Kidney (tissue), 13 donors: ENCODE measurements at regions not wholly inside any gene's neighbourhood (a gene's known extent, or its start where the extent isn't known, plus 50 kb on each side); places are given as distances from the start of the nearest gene placed in this dataset.

ENCODE experiments used
- DNase-seq, 5 donors: peaks; one replicate each; pipeline ENCODE4 v3.0.0-alpha.2; 2013 to 2020
- FAIRE-seq: peaks from 2 replicates; lab custom pipeline; 2012; peaks lifted over from hg19 to GRCh38; lab: Jason Lieb, UNC
- H3K27ac ChIP-seq, 2 donors: one replicate each; pipeline ENCODE4 v1.7.0; 2013; ENCODE audit warnings: low read depth in 2 of 2, low read length in 2 of 2, inconsistent platforms in 1 of 2
- H3K27me3 ChIP-seq: one replicate; pipeline ENCODE4 v1.7.1; 2013; ENCODE audit warnings: low read length, inconsistent platforms; ENCODE audit not compliant: control insufficient read depth, insufficient read depth
- H3K36me3 ChIP-seq, 3 donors: one replicate each; pipeline versions ENCODE4 v1.7.0 to v1.7.1; 2013; ENCODE audit warnings: low read length in 3 of 3, control low read depth in 1 of 3, inconsistent platforms in 1 of 3; ENCODE audit not compliant: insufficient read depth in 3 of 3, control insufficient read depth in 2 of 3
- H3K4me1 ChIP-seq, 3 donors: one replicate each; pipeline versions ENCODE4 v1.7.0 to v1.7.1; 2013; ENCODE audit warnings: low read length in 3 of 3, inconsistent platforms in 1 of 3, low read depth in 1 of 3; ENCODE audit not compliant: control insufficient read depth in 2 of 3, insufficient read depth in 2 of 3
- H3K4me3 ChIP-seq, 3 donors: one replicate each; pipeline versions ENCODE4 v1.7.0 to v1.8.1; 2013; ENCODE audit warnings: low read length in 3 of 3, control low read depth in 1 of 3, inconsistent platforms in 1 of 3
- H3K9ac ChIP-seq, 3 donors: one replicate each; pipeline versions ENCODE4 v1.7.0 to v1.7.1; 2013; ENCODE audit warnings: low read length in 3 of 3, control low read depth in 1 of 3, inconsistent platforms in 1 of 3
- H3K9me3 ChIP-seq, 3 donors: one replicate each; pipeline versions ENCODE4 v1.7.0 to v1.7.1; 2013; ENCODE audit warnings: low read length in 3 of 3, control low read depth in 1 of 3, inconsistent platforms in 1 of 3; ENCODE audit not compliant: control insufficient read depth in 2 of 3, insufficient read depth in 1 of 3
- intact Hi-C: fragments of 100-400 bp; cut with DNase I; formaldehyde crosslinking; loops from one replicate; pipeline ENCODE4 v1.11.1; 2022
- TF ChIP-seq, protein P1 (sequence below): IDR thresholded peaks from 3 replicates; pipeline ENCODE4 v1.5.1; 2012; ENCODE audit warnings: mild to moderate bottlenecking, moderate library complexity, borderline replicate concordance; ENCODE audit not compliant: insufficient read depth; ENCODE audit errors: extremely low read depth
- donor health status: control.
- donor health status: control.
- donor health status: control.
- donor health status: control.
- donor health status: control.
- donor health status: DM: yes; HTN: yes; CAD: no.
- donor health status: Normal renal cell carcinoma (clear cell type).

GRCh38 chr6:14857501-14857900 lies 388.4 kb upstream of the JARID2 start:
- no peak overlapping the region for H3K27ac ChIP-seq
- intact Hi-C loops = no loop called here
- TF ChIP-seq, protein P1, sequence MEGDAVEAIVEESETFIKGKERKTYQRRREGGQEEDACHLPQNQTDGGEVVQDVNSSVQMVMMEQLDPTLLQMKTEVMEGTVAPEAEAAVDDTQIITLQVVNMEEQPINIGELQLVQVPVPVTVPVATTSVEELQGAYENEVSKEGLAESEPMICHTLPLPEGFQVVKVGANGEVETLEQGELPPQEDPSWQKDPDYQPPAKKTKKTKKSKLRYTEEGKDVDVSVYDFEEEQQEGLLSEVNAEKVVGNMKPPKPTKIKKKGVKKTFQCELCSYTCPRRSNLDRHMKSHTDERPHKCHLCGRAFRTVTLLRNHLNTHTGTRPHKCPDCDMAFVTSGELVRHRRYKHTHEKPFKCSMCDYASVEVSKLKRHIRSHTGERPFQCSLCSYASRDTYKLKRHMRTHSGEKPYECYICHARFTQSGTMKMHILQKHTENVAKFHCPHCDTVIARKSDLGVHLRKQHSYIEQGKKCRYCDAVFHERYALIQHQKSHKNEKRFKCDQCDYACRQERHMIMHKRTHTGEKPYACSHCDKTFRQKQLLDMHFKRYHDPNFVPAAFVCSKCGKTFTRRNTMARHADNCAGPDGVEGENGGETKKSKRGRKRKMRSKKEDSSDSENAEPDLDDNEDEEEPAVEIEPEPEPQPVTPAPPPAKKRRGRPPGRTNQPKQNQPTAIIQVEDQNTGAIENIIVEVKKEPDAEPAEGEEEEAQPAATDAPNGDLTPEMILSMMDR = no peak
- H3K4me1 ChIP-seq = no peaks in the 10 kb centered on the region
- DNase-seq = peak in 1 of 5 donors; percentile 71
- H3K36me3 ChIP-seq = no peaks in the 10 kb centered on the region
- H3K27me3 ChIP-seq = no peaks in the 10 kb centered on the region
- no peak for FAIRE-seq
- no peak overlapping the region for H3K4me3 ChIP-seq
- no peak overlapping the region for H3K9ac ChIP-seq
- H3K9me3 ChIP-seq = no peaks in the 10 kb centered on the region

DNA sequence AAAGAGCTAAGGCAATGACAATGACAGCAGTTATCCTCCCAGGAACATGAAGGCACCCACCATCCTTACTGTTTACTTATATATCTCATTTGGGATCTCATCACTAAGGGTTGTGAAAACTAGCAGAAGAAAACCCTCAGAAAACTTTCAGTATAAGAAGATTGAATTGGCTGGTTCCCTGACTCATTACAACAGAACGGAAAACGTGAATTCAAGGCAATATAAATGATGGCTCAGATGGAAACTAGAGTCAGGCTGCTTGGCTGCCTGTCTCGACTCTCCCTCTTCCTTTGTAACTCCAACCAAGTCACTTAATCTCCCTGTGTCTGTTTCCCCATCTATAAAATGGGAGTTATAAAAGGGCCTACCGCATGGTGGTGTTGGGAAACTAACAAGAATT lies 387.1 kb upstream of the JARID2 start:
- DNase-seq (no peak), FAIRE-seq (no peak)
- H3K9ac ChIP-seq = no peak overlapping the region
- TF ChIP-seq, protein P1 = no peak
- no peak overlapping the region for H3K4me3 ChIP-seq
- H3K27me3 ChIP-seq = no peaks in the 10 kb centered on the region
- no peaks in the 10 kb centered on the region for H3K4me1 ChIP-seq
- intact Hi-C loops = no loop called here
- no peak overlapping the region for H3K27ac ChIP-seq
- H3K36me3 ChIP-seq = no peaks in the 10 kb centered on the region
- no peaks in the 10 kb centered on the region for H3K9me3 ChIP-seq

DNA sequence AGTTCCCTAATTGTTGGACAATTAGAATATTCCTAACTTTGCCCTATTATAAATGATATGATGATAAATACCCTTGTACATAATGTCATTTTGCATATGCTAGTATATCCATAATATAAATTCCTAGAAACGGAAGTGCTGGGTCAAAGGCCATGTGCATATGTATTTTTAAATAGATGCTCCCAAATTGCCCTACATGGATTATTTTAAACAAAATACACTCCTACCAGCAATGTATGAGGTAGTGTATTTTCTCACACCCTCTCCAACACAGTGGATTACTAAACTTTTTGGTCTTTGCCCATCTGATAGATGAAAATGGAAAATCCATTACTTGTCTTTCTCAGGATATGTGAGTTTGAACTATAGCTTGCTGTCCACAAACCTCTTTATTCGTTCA lies 385.1 kb upstream of the JARID2 start:
- Histone ChIP-seq H3K27ac (no peak overlapping the region), H3K4me3 (no peak overlapping the region), H3K27me3 (no peaks in the 10 kb centered on the region), H3K36me3 (no peaks in the 10 kb centered on the region), H3K9ac (no peak overlapping the region), H3K4me1 (peaks cover 0 to 3% (median 3%) of the 10 kb centered on the region in 3 donors), H3K9me3 (no peaks in the 10 kb centered on the region)
- FAIRE-seq (no peak), DNase-seq (no peak)
- TF ChIP-seq, protein P1 = no peak
- intact Hi-C loops = no loop called here

- Histone ChIP-seq H3K4me1 (peaks cover 0 to 3% (median 3%) of the 10 kb centered on the region in 3 donors), H3K9ac (no peak overlapping the region), H3K27ac (no peak overlapping the region), H3K9me3 (no peaks in the 10 kb centered on the region), H3K4me3 (no peak overlapping the region), H3K27me3 (no peaks in the 10 kb centered on the region), H3K36me3 (no peaks in the 10 kb centered on the region)
- intact Hi-C loops = no loop called here
- FAIRE-seq = no peak
- TF ChIP-seq, protein P1 = no peak
- DNase-seq = no peak
Observed at GRCh38 chr6:14861491-14861943, 384.4 kb upstream of the JARID2 start.
